ENCODE measurements at regions not wholly inside any gene's neighbourhood (a gene's known extent, or its start where the extent isn't known, plus 50 kb on each side); places are given as distances from the start of the nearest gene placed in this dataset.

GRCh38 chr6:156306531-156306930 is 470.6 kb upstream of the ARID1B start:
- no peak overlapping the region for H3K4me3 ChIP-seq (ENCODE audit: low read depth, low read length)
- TF ChIP-seq CTCF (IDR thresholded peaks at IDR 0.05; ENCODE audit: insufficient read depth, low read depth, low read length, missing control alignments): no peak
- no peak for DNase-seq (ENCODE audit: low read depth)

GRCh38 chr6:156283091-156283490 is 494.1 kb upstream of the ARID1B start:
- no peak overlapping the region for H3K4me3 ChIP-seq (ENCODE audit: low read depth, low read length)
- TF ChIP-seq CTCF (IDR thresholded peaks at IDR 0.05; ENCODE audit: insufficient read depth, low read depth, low read length, missing control alignments): no peak
- DNase-seq (ENCODE audit: low read depth): no peak

GRCh38 chr6:156282087-156282486 is 495.1 kb upstream of the ARID1B start:
- no peak for DNase-seq (ENCODE audit: low read depth)
- H3K4me3 ChIP-seq (ENCODE audit: low read depth, low read length): no peak overlapping the region
- no peak for TF ChIP-seq CTCF (IDR thresholded peaks at IDR 0.05; ENCODE audit: insufficient read depth, low read depth, low read length, missing control alignments)

GRCh38 chr6:156281266-156281665 is 495.9 kb upstream of the ARID1B start:
- no peak overlapping the region for H3K4me3 ChIP-seq (ENCODE audit: low read depth, low read length)
- no peak for TF ChIP-seq CTCF (IDR thresholded peaks at IDR 0.05; ENCODE audit: insufficient read depth, low read depth, low read length, missing control alignments)
- DNase-seq (ENCODE audit: low read depth): peak; percentile 20

GRCh38 chr6:156280065-156280464 is 497.1 kb upstream of the ARID1B start:
- no peak overlapping the region for H3K4me3 ChIP-seq (ENCODE audit: low read depth, low read length)
- TF ChIP-seq CTCF (IDR thresholded peaks at IDR 0.05; ENCODE audit: insufficient read depth, low read depth, low read length, missing control alignments): no peak
- DNase-seq (ENCODE audit: low read depth): peak; percentile 38

- H3K4me3 ChIP-seq (ENCODE audit: low read depth, low read length): no peak overlapping the region
- peak; percentile 75 for DNase-seq (ENCODE audit: low read depth)
- TF ChIP-seq CTCF (IDR thresholded peaks at IDR 0.05; ENCODE audit: insufficient read depth, low read depth, low read length, missing control alignments): no peak
Measured at GRCh38 chr6:156279261-156279969, 497.8 kb upstream of the ARID1B start.
